CD4-positive, CD25-positive, alpha-beta regulatory T cell (primary cell): ENCODE measurements at regions not wholly inside any gene's neighbourhood (a gene's known extent, or its start where the extent isn't known, plus 50 kb on each side); places are given as distances from the start of the nearest gene placed in this dataset.

Experiments
- ATAC-seq, 2 donors: fragments of 150-1000 bp; cut with Tn5 transposase; one replicate each; pipeline ENCODE4 v1.10.0; 2021; ENCODE audit warnings: low read depth in 2 of 2, moderate number of reproducible peaks in 2 of 2, moderate library complexity in 1 of 2
- DNase-seq, 3 donors: peaks; one replicate each; pipeline versions ENCODE4 v3.0.0 to v3.0.0-alpha.2; 2012 to 2022; ENCODE audit warnings: mixed read lengths in 1 of 3
- H3K27ac ChIP-seq: one replicate; pipeline ENCODE4 v1.7.0; 2013; ENCODE audit warnings: mild to moderate bottlenecking, low read length; ENCODE audit not compliant: insufficient read depth, poor library complexity, severe bottlenecking
- H3K27me3 ChIP-seq: one replicate; pipeline ENCODE4 v1.7.0; 2013; ENCODE audit warnings: low read length; ENCODE audit not compliant: control insufficient read depth, insufficient read depth
- H3K36me3 ChIP-seq: one replicate; pipeline ENCODE4 v1.7.0; 2013; ENCODE audit warnings: mild to moderate bottlenecking, low read length, moderate library complexity; ENCODE audit not compliant: control insufficient read depth, insufficient read depth
- H3K4me1 ChIP-seq: 2 replicates; pipeline ENCODE4 v1.7.0; 2013; ENCODE audit warnings: mild to moderate bottlenecking, low read length; ENCODE audit not compliant: insufficient read depth, control insufficient read depth, poor library complexity, severe bottlenecking
- H3K4me3 ChIP-seq: one replicate; pipeline ENCODE4 v1.7.0; 2013; ENCODE audit warnings: low read depth, mild to moderate bottlenecking, low read length, moderate library complexity
- H3K9me3 ChIP-seq, 2 experiments: 1 replicate in 1 of 2; 2 replicates in 1 of 2; pipeline ENCODE4 v1.7.0; 2013; ENCODE audit warnings: low read length in 2 of 2, mild to moderate bottlenecking in 1 of 2, moderate library complexity in 1 of 2; ENCODE audit not compliant: control insufficient read depth in 2 of 2
- H3K27ac Mint-ChIP-seq, 3 donors: one replicate each; pipeline ENCODE4 v1.8.0; 2020 to 2022; ENCODE audit warnings: mild to moderate bottlenecking in 3 of 3, mixed read lengths in 3 of 3, moderate library complexity in 2 of 3
- H3K27me3 Mint-ChIP-seq: one replicate; pipeline ENCODE4 v1.8.0; 2022; ENCODE audit warnings: mild to moderate bottlenecking, mixed read lengths
- H3K36me3 Mint-ChIP-seq: one replicate; pipeline ENCODE4 v1.8.0; 2020; ENCODE audit warnings: mixed read lengths
- H3K4me1 Mint-ChIP-seq, 4 donors: one replicate each; pipeline ENCODE4 v1.8.0; 2020 to 2022; ENCODE audit warnings: mixed read lengths in 4 of 4, mild to moderate bottlenecking in 1 of 4
- H3K4me3 Mint-ChIP-seq, 4 donors: one replicate each; pipeline ENCODE4 v1.8.0; 2020 to 2022; ENCODE audit warnings: mild to moderate bottlenecking in 4 of 4, mixed read lengths in 4 of 4, moderate library complexity in 3 of 4
- H3K9me3 Mint-ChIP-seq, 7 donors: one replicate each; pipeline ENCODE4 v1.8.0; 2020 to 2022; ENCODE audit warnings: mixed read lengths in 7 of 7, mild to moderate bottlenecking in 3 of 7, moderate library complexity in 2 of 7

DNA sequence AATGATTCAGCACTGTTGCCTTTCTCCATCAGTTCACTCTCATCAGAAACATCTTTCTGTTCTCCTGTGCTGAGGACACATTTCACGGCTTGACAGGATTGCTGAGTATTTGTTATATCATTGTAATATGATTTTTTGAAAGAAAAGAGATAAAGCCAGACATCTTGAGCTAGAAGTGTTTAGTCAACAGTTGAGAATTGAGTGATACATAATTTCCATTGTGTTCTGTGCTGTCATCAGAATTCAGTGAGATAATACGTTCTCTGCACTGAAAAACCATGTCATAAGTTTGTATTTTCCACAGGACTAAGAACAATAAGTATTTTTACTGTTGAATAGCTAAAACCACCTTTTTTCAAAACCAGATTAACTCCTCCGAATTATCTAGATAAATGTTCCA, 50.2 kb upstream of the GPRIN3 start:
- Histone ChIP-seq H3K9me3 (no peaks in the 10 kb centered on the region), H3K36me3 (no peaks in the 10 kb centered on the region), H3K4me1 (no peaks in the 10 kb centered on the region), H3K4me3 (no peak overlapping the region), H3K27ac (no peak overlapping the region), H3K27me3 (peaks cover 2% of the 10 kb centered on the region)
- DNase-seq (no peak), ATAC-seq (no peak)
- Mint-ChIP-seq H3K4me3 (no peak overlapping the region), H3K4me1 (no peaks in the 10 kb centered on the region), H3K9me3 (no peaks in the 10 kb centered on the region), H3K36me3 (no peaks in the 10 kb centered on the region), H3K27me3 (peaks cover 23% of the 10 kb centered on the region), H3K27ac (no peak overlapping the region)
